Liver (tissue), 3 donors: ENCODE measurements at regions not wholly inside any gene's neighbourhood (a gene's known extent, or its start where the extent isn't known, plus 50 kb on each side); places are given as distances from the start of the nearest gene placed in this dataset.
A peak's percentile ranks its signal among the peaks of the same experiment; 100 is the strongest.

Source experiments
- EGR1 ChIP-seq, 2 donors: IDR thresholded peaks; 2 replicates each; pipeline ENCODE4 v1.6.1; 2016 to 2018; ENCODE audit warnings: antibody characterized with exemption in 2 of 2, low read depth in 2 of 2
- GABPA ChIP-seq, 2 donors: IDR thresholded peaks in 1 of 2; conservative IDR thresholded peaks in 1 of 2; 2 replicates each; pipeline ENCODE4 v1.6.1; 2016; ENCODE audit warnings: antibody characterized with exemption in 2 of 2, mild to moderate bottlenecking in 1 of 2, moderate library complexity in 1 of 2
- HNF4G ChIP-seq: IDR thresholded peaks from 2 replicates; pipeline ENCODE4 v1.6.1; 2016; ENCODE audit warnings: antibody characterized with exemption
- JUND ChIP-seq, 2 donors: IDR thresholded peaks; 2 replicates each; pipeline ENCODE4 v1.6.1; 2016; ENCODE audit warnings: antibody characterized with exemption in 2 of 2
- RAD21 ChIP-seq, 2 donors: IDR thresholded peaks; 2 replicates each; pipeline ENCODE4 v1.6.1; 2016; ENCODE audit warnings: antibody characterized with exemption in 2 of 2, mild to moderate bottlenecking in 2 of 2
- SP1 ChIP-seq: IDR thresholded peaks from 2 replicates; pipeline ENCODE4 v1.6.1; 2018; ENCODE audit warnings: antibody characterized with exemption, mild to moderate bottlenecking
- YY1 ChIP-seq: IDR thresholded peaks from 2 replicates; pipeline ENCODE4 v1.6.1; 2016; ENCODE audit warnings: antibody characterized with exemption, mild to moderate bottlenecking
- ZBTB33 ChIP-seq: IDR thresholded peaks from 2 replicates; pipeline ENCODE4 v1.6.1; 2016; ENCODE audit warnings: antibody characterized with exemption
- TF ChIP-seq, protein P1 (sequence below): fragments of 150-350 bp; IDR thresholded peaks from 2 replicates; pipeline ENCODE4 v1.5.1; 2017; ENCODE audit warnings: improper control_type of control experiment, low read depth, low read length; ENCODE audit not compliant: missing input control
- TF ChIP-seq, protein P2 (sequence below): IDR thresholded peaks from 2 replicates; pipeline ENCODE4 v1.6.1; 2016; ENCODE audit warnings: antibody characterized with exemption, mild to moderate bottlenecking
- donor health status: healthy.
- donor health status: healthy.

DNA sequence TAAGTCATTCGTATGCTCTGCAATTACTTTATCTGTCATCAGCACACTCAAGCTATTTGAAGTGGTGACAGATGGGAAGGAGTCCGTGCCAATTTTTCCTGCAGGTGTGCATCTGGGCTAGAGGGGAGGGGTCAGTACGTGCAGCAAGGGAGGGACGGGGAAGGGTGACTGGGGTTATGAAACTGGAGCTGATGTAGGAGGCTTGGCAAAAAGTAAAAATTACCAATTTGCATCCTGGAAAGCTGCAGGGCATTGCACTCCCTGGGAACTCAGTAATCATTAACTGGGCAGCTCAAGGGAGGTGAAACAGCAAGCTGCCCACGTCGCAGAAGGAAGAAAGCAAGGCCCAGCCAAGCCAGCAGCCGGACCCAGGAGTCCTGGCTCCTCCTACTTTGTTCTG is 87.1 kb upstream of the TMEM45B start:
- TF ChIP-seq, protein P1, sequence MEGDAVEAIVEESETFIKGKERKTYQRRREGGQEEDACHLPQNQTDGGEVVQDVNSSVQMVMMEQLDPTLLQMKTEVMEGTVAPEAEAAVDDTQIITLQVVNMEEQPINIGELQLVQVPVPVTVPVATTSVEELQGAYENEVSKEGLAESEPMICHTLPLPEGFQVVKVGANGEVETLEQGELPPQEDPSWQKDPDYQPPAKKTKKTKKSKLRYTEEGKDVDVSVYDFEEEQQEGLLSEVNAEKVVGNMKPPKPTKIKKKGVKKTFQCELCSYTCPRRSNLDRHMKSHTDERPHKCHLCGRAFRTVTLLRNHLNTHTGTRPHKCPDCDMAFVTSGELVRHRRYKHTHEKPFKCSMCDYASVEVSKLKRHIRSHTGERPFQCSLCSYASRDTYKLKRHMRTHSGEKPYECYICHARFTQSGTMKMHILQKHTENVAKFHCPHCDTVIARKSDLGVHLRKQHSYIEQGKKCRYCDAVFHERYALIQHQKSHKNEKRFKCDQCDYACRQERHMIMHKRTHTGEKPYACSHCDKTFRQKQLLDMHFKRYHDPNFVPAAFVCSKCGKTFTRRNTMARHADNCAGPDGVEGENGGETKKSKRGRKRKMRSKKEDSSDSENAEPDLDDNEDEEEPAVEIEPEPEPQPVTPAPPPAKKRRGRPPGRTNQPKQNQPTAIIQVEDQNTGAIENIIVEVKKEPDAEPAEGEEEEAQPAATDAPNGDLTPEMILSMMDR: no peak
- TF ChIP-seq JUND (IDR thresholded peaks at IDR 0.05): peak in 1 of 2 donors; percentile 18
- peak; percentile 18 for TF ChIP-seq YY1
- TF ChIP-seq HNF4G: no peak
- TF ChIP-seq RAD21 (IDR thresholded peaks at IDR 0.05): no peak
- TF ChIP-seq EGR1 (IDR thresholded peaks at IDR 0.05; ENCODE audit: low read depth in 2 of 2): peak in 1 of 2 donors; percentile 57
- TF ChIP-seq, protein P2, sequence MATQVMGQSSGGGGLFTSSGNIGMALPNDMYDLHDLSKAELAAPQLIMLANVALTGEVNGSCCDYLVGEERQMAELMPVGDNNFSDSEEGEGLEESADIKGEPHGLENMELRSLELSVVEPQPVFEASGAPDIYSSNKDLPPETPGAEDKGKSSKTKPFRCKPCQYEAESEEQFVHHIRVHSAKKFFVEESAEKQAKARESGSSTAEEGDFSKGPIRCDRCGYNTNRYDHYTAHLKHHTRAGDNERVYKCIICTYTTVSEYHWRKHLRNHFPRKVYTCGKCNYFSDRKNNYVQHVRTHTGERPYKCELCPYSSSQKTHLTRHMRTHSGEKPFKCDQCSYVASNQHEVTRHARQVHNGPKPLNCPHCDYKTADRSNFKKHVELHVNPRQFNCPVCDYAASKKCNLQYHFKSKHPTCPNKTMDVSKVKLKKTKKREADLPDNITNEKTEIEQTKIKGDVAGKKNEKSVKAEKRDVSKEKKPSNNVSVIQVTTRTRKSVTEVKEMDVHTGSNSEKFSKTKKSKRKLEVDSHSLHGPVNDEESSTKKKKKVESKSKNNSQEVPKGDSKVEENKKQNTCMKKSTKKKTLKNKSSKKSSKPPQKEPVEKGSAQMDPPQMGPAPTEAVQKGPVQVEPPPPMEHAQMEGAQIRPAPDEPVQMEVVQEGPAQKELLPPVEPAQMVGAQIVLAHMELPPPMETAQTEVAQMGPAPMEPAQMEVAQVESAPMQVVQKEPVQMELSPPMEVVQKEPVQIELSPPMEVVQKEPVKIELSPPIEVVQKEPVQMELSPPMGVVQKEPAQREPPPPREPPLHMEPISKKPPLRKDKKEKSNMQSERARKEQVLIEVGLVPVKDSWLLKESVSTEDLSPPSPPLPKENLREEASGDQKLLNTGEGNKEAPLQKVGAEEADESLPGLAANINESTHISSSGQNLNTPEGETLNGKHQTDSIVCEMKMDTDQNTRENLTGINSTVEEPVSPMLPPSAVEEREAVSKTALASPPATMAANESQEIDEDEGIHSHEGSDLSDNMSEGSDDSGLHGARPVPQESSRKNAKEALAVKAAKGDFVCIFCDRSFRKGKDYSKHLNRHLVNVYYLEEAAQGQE: no peak
- TF ChIP-seq SP1: peak; percentile 39
- peak; percentile 24 for TF ChIP-seq ZBTB33
- no peak for TF ChIP-seq GABPA (IDR thresholded peaks at IDR 0.05 in 1 of 2, conservative IDR thresholded peaks at IDR 0.05 in 1 of 2)
